Neural cell (in vitro differentiated cells): ENCODE measurements at regions not wholly inside any gene's neighbourhood (a gene's known extent, or its start where the extent isn't known, plus 50 kb on each side); places are given as distances from the start of the nearest gene placed in this dataset.

ENCODE experiments used
- H2AFZ ChIP-seq: fragments of 200-600, 300-800 bp; sonication (generic), shearing (Covaris generic); 2 replicates; pipeline ENCODE4 v1.6.0; 2014; ENCODE audit warnings: low read depth, mild to moderate bottlenecking, antibody characterized with exemption, low read length, moderate library complexity
- H3F3A ChIP-seq: fragments of 200-600 bp; shearing (Covaris generic); 2 replicates; pipeline ENCODE4 v1.6.1; 2016; ENCODE audit warnings: mild to moderate bottlenecking, moderate library complexity, mixed read lengths, antibody characterized with exemption, low read length; ENCODE audit not compliant: insufficient read depth, poor library complexity, severe bottlenecking
- H3K27ac ChIP-seq: fragments of 200-600, 300-800 bp; sonication (generic), shearing (Covaris generic); 2 replicates; pipeline ENCODE4 v1.5.1; 2014; ENCODE audit warnings: mild to moderate bottlenecking, low read length, moderate library complexity
- H3K27me3 ChIP-seq: fragments of 300-800, 200-600 bp; sonication (generic), shearing (Covaris generic); 2 replicates; pipeline ENCODE4 v1.6.0; 2014; ENCODE audit warnings: mild to moderate bottlenecking, low read depth, low read length, moderate library complexity; ENCODE audit not compliant: insufficient read depth
- H3K36me3 ChIP-seq: fragments of 300-800, 200-600 bp; sonication (generic), shearing (Covaris generic); 2 replicates; pipeline ENCODE4 v1.5.1; 2014; ENCODE audit warnings: mild to moderate bottlenecking, antibody characterized with exemption, low read length, moderate library complexity; ENCODE audit not compliant: insufficient read depth
- H3K4me2 ChIP-seq: fragments of 300-800, 200-600 bp; sonication (generic), shearing (Covaris generic); 2 replicates; pipeline ENCODE4 v1.6.0; 2014; ENCODE audit warnings: mild to moderate bottlenecking, low read length
- H3K4me3 ChIP-seq: fragments of 300-800, 200-600 bp; sonication (generic), shearing (Covaris generic); 2 replicates; pipeline ENCODE4 v1.5.1; 2014; ENCODE audit warnings: mild to moderate bottlenecking, low read length, moderate library complexity
- H3K79me2 ChIP-seq: fragments of 200-600 bp; shearing (Covaris generic); replicated peaks from 2 replicates; pipeline ENCODE4 v1.6.0; 2014; ENCODE audit warnings: mild to moderate bottlenecking, low read length, moderate library complexity; ENCODE audit not compliant: insufficient read depth
- H3K9ac ChIP-seq: fragments of 300-800, 200-600 bp; sonication (generic), shearing (Covaris generic); 2 replicates; pipeline ENCODE4 v1.6.1; 2016; ENCODE audit warnings: mild to moderate bottlenecking, low read length, mixed read lengths
- H3K9me2 ChIP-seq: fragments of 200-600 bp; shearing (Covaris generic); 2 replicates; pipeline ENCODE4 v1.6.1; 2016; ENCODE audit warnings: mild to moderate bottlenecking, low read length, mixed read lengths; ENCODE audit not compliant: insufficient read depth
- H3K9me3 ChIP-seq: fragments of 200-600, 300-800 bp; sonication (generic), shearing (Covaris generic); 2 replicates; pipeline ENCODE4 v1.6.1; 2016; ENCODE audit warnings: mild to moderate bottlenecking, mixed run types, low read length, moderate library complexity, mixed read lengths
- H4K20me1 ChIP-seq: fragments of 200-600 bp; shearing (Covaris generic); 2 replicates; pipeline ENCODE4 v1.6.1; 2016; ENCODE audit warnings: mild to moderate bottlenecking, mixed run types; ENCODE audit not compliant: insufficient read depth
- EP300 ChIP-seq: fragments of 450-650 bp; conservative IDR thresholded peaks from 2 replicates; pipeline ENCODE4 v1.6.1; 2014; ENCODE audit warnings: antibody characterized with exemption, mild to moderate bottlenecking, moderate library complexity; ENCODE audit not compliant: poor library complexity, severe bottlenecking
- EZH2 ChIP-seq: fragments of 200-600, 300-800 bp; shearing (Covaris generic), sonication (generic); IDR thresholded peaks from 2 replicates; pipeline ENCODE4 v1.6.1; 2014; ENCODE audit warnings: antibody characterized with exemption, low read length, borderline replicate concordance, mild to moderate bottlenecking; ENCODE audit not compliant: insufficient read depth, poor library complexity, severe bottlenecking
- MXI1 ChIP-seq: fragments of 450-650 bp; conservative IDR thresholded peaks from 2 replicates; pipeline ENCODE4 v1.6.1; 2014; ENCODE audit warnings: antibody characterized with exemption, mild to moderate bottlenecking; ENCODE audit not compliant: poor library complexity, severe bottlenecking
- POLR2AphosphoS5 ChIP-seq: IDR thresholded peaks from 2 replicates; pipeline ENCODE4 v1.6.1; 2012
- RAD21 ChIP-seq: fragments of 450-650 bp; conservative IDR thresholded peaks from 2 replicates; pipeline ENCODE4 v1.6.1; 2014; ENCODE audit warnings: antibody characterized with exemption, mild to moderate bottlenecking, moderate library complexity
- SMC3 ChIP-seq: fragments of 450-650 bp; conservative IDR thresholded peaks from 2 replicates; pipeline ENCODE4 v1.6.1; 2014; ENCODE audit warnings: antibody characterized with exemption, mild to moderate bottlenecking, moderate library complexity; ENCODE audit not compliant: poor library complexity
- TAF1 ChIP-seq: IDR thresholded peaks from 2 replicates; pipeline ENCODE4 v1.6.1; 2012; ENCODE audit warnings: low read depth
- TF ChIP-seq, protein P1 (sequence below): IDR thresholded peaks from 2 replicates; pipeline ENCODE4 v1.6.1; 2012; ENCODE audit warnings: borderline replicate concordance
- TF ChIP-seq, protein P2 (sequence below): fragments of 450-650 bp; IDR thresholded peaks from 2 replicates; pipeline ENCODE4 v1.5.1; 2014; ENCODE audit warnings: antibody characterized with exemption, mild to moderate bottlenecking, moderate library complexity; ENCODE audit not compliant: poor library complexity, severe bottlenecking

DNA sequence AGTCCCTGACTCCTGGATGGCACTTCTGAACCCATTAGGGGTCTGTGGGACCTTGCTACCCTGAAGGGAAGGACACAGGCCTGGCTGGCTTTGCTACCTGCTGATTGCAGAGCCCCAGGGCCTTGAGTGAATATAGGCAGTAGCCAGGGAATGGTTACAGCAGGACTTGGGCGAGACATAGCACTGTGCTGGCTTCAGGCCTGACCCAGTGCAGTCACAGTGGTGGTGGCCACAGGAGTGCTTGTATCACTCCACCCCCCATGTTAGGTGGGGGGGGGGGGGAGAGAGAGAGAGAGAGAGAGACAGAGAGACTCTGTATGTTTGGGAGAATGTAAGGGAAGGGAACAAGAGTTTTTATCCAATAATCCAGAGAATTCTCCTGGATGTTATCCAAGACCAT is 439.3 kb upstream of the ZNF608 start:
- no peak overlapping the region for H3K4me2 ChIP-seq
- H3F3A ChIP-seq: no peaks in the 10 kb centered on the region
- no peaks in the 10 kb centered on the region for H4K20me1 ChIP-seq
- H3K4me3 ChIP-seq: no peak overlapping the region
- H2AFZ ChIP-seq: no peak overlapping the region
- no peak overlapping the region for H3K9ac ChIP-seq
- H3K36me3 ChIP-seq: no peaks in the 10 kb centered on the region
- H3K27me3 ChIP-seq: no peaks in the 10 kb centered on the region
- no peaks in the 10 kb centered on the region for H3K79me2 ChIP-seq
- no peaks in the 10 kb centered on the region for H3K9me2 ChIP-seq
- H3K9me3 ChIP-seq: no peaks in the 10 kb centered on the region
- H3K27ac ChIP-seq: no peak overlapping the region
- TF ChIP-seq SMC3 (no peak), MXI1 (no peak), TAF1 (no peak), POLR2AphosphoS5 (no peak), EZH2 (no peak)
- TF ChIP-seq, protein P1, sequence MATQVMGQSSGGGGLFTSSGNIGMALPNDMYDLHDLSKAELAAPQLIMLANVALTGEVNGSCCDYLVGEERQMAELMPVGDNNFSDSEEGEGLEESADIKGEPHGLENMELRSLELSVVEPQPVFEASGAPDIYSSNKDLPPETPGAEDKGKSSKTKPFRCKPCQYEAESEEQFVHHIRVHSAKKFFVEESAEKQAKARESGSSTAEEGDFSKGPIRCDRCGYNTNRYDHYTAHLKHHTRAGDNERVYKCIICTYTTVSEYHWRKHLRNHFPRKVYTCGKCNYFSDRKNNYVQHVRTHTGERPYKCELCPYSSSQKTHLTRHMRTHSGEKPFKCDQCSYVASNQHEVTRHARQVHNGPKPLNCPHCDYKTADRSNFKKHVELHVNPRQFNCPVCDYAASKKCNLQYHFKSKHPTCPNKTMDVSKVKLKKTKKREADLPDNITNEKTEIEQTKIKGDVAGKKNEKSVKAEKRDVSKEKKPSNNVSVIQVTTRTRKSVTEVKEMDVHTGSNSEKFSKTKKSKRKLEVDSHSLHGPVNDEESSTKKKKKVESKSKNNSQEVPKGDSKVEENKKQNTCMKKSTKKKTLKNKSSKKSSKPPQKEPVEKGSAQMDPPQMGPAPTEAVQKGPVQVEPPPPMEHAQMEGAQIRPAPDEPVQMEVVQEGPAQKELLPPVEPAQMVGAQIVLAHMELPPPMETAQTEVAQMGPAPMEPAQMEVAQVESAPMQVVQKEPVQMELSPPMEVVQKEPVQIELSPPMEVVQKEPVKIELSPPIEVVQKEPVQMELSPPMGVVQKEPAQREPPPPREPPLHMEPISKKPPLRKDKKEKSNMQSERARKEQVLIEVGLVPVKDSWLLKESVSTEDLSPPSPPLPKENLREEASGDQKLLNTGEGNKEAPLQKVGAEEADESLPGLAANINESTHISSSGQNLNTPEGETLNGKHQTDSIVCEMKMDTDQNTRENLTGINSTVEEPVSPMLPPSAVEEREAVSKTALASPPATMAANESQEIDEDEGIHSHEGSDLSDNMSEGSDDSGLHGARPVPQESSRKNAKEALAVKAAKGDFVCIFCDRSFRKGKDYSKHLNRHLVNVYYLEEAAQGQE: no peak
- TF ChIP-seq, protein P2, sequence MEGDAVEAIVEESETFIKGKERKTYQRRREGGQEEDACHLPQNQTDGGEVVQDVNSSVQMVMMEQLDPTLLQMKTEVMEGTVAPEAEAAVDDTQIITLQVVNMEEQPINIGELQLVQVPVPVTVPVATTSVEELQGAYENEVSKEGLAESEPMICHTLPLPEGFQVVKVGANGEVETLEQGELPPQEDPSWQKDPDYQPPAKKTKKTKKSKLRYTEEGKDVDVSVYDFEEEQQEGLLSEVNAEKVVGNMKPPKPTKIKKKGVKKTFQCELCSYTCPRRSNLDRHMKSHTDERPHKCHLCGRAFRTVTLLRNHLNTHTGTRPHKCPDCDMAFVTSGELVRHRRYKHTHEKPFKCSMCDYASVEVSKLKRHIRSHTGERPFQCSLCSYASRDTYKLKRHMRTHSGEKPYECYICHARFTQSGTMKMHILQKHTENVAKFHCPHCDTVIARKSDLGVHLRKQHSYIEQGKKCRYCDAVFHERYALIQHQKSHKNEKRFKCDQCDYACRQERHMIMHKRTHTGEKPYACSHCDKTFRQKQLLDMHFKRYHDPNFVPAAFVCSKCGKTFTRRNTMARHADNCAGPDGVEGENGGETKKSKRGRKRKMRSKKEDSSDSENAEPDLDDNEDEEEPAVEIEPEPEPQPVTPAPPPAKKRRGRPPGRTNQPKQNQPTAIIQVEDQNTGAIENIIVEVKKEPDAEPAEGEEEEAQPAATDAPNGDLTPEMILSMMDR: no peak

DNA sequence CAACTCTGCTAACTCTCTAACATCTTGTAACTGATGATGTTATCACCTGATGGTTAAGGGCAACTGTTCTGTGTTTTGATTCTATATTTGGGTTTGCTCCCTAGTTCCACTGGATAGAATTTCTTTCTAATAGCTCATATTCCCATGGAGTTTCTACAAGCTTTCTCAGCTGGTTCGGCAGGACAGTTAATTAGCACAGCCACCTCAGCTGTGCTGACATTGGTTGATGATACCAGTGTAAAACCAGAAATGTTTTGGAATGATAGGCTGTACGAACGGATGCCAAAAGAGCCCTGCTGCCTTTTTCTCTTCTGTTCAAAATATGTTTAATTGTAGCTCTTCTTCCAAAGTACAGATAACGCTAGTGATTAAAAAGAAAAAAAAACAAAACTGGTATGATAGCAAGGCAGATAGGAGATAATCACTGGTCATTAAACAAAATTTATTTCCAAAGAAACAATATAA is 440.5 kb upstream of the ZNF608 start:
- no peaks in the 10 kb centered on the region for H3K9me3 ChIP-seq
- H3K4me2 ChIP-seq: no peak overlapping the region
- no peaks in the 10 kb centered on the region for H3K9me2 ChIP-seq
- no peak overlapping the region for H3K27ac ChIP-seq
- no peaks in the 10 kb centered on the region for H3K36me3 ChIP-seq
- H3K27me3 ChIP-seq: no peaks in the 10 kb centered on the region
- no peak overlapping the region for H2AFZ ChIP-seq
- no peak overlapping the region for H3K9ac ChIP-seq
- no peaks in the 10 kb centered on the region for H3F3A ChIP-seq
- no peaks in the 10 kb centered on the region for H4K20me1 ChIP-seq
- no peak for TF ChIP-seq TAF1
- TF ChIP-seq, protein P2: no peak
- TF ChIP-seq POLR2AphosphoS5: no peak
- no peak for TF ChIP-seq RAD21
- TF ChIP-seq, protein P1: no peak
- no peak for TF ChIP-seq EZH2
- TF ChIP-seq MXI1: no peak
- TF ChIP-seq SMC3: no peak
- no peak for TF ChIP-seq EP300
- H3K4me3 ChIP-seq: no peak overlapping the region
- no peaks in the 10 kb centered on the region for H3K79me2 ChIP-seq
